ENCODE measurements at regions not wholly inside any gene's neighbourhood (a gene's known extent, or its start where the extent isn't known, plus 50 kb on each side); places are given as distances from the start of the nearest gene placed in this dataset.

DNA sequence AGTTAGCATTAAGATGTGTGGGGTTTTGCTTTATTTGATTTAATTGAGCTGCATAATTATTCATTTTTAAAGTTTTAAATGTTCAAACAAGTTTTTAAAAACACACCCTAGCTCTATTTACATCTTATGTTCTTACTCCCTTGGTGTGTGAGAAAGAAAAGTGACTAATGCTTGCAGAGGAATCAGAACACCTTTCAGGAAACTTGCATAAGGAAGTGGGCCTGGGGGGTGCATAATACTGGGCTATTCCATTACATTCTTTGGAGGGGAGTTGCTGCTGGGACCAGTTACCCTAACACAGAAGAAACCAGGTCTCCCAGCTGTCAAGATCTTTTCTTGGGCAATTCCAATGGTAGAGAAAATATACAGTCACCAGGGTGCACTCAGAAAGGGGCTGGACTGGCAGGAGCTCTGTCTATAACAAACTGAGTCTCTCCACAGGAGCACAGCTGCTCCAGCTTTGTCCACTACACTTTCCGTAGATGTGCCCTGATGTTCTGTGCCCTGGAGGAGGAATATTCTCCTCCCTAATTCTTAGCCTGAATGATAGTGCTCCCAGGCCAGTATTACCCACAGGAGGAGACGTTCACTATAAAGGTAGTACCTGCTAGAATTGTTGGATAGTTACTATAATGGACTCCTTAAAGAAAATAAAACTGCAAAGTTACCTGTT is 304.2 kb downstream of the CDC14C start:
- TF ChIP-seq, protein P1, sequence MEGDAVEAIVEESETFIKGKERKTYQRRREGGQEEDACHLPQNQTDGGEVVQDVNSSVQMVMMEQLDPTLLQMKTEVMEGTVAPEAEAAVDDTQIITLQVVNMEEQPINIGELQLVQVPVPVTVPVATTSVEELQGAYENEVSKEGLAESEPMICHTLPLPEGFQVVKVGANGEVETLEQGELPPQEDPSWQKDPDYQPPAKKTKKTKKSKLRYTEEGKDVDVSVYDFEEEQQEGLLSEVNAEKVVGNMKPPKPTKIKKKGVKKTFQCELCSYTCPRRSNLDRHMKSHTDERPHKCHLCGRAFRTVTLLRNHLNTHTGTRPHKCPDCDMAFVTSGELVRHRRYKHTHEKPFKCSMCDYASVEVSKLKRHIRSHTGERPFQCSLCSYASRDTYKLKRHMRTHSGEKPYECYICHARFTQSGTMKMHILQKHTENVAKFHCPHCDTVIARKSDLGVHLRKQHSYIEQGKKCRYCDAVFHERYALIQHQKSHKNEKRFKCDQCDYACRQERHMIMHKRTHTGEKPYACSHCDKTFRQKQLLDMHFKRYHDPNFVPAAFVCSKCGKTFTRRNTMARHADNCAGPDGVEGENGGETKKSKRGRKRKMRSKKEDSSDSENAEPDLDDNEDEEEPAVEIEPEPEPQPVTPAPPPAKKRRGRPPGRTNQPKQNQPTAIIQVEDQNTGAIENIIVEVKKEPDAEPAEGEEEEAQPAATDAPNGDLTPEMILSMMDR (IDR thresholded peaks at IDR 0.05; ENCODE audit: insufficient read depth, low read length): no peak
- no peak overlapping the region for H3K4me3 ChIP-seq (ENCODE audit: low read depth, low read length)
- no peak for DNase-seq (ENCODE audit: low read depth)

DNA sequence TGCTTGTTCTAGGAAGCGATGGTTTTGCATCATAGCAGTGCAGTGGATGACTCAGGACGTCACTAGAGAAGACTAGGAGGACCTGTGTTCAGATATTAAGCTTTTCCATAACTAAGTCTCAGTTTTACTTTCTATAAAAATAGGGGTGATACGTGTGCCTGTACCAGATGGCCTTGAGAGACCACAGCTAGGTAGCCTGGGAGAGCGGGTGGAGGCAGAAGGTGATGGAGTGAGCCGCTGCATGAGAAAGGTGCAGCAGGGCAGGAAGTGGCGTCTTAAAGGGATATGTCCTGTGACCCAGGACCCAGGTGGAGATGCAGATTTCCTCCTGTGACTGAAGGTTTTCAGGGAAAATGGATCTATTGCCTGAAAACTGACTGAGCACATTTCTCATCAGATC is 304.9 kb downstream of the CDC14C start:
- TF ChIP-seq, protein P1 (IDR thresholded peaks at IDR 0.05; ENCODE audit: insufficient read depth, low read length): no peak
- DNase-seq (ENCODE audit: low read depth): no peak
- no peak overlapping the region for H3K4me3 ChIP-seq (ENCODE audit: low read depth, low read length)

DNA sequence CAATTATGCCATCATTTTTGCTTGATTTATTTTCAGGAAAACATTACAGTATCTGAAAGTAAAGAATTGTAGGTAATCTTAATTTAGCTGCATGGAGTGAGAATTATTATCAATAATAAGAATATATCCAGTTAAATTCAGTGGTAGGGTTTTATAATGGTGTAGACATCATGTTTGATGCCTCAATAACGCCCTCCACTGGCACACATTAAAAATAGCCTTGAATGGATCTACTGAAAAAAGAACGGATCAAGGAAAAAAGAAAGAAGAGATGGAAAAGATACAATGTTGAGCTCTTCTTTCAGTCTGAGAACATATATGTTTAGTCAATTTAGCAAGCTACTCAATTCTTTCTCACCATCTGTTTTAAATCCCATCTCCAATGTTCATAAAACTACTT is 319.2 kb downstream of the CDC14C start:
- no peak for DNase-seq (ENCODE audit: low read depth)
- TF ChIP-seq, protein P1 (IDR thresholded peaks at IDR 0.05; ENCODE audit: insufficient read depth, low read length): no peak
- H3K4me3 ChIP-seq (ENCODE audit: low read depth, low read length): no peak overlapping the region

DNA sequence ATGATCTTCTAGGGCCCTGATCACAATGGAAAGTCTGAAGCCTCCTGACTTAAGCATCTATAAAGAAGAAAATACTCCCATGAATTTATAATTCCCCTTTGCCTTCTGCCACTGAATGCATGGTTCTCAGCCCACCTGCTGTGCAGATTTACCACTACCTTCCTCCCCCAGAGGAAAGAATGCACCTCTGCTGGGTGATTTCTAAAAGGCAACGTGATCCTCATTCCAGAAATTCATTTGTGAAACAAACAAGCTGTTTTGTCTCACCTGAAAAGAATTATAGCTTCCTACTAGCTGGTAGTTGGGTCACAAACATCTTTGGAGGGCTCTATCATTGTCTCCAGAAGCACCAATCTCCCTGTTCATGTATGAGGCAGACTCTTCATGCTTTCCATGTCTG is 320.2 kb downstream of the CDC14C start:
- no peak overlapping the region for H3K4me3 ChIP-seq (ENCODE audit: low read depth, low read length)
- DNase-seq (ENCODE audit: low read depth): no peak
- TF ChIP-seq, protein P1 (IDR thresholded peaks at IDR 0.05; ENCODE audit: insufficient read depth, low read length): no peak

DNA sequence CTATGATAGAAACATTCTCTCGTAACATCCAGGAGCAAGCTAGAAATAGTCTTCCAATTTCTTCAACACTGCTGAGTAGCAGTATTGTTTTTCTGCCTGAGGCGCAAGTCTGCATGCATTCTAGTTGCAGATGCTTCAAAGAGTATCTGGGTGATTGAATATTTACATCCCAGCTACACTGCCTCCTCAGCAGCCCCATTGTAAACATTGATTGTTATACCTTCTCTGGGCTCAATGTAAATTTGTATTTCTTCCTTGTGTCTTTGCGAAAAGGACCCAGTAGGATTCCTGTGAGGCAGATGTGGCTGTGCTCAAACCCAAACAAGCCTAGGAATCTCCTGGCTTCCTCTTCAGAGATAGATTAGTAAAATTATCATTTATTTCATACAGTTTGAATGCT is 320.7 kb downstream of the CDC14C start:
- TF ChIP-seq, protein P1 (IDR thresholded peaks at IDR 0.05; ENCODE audit: insufficient read depth, low read length): no peak
- H3K4me3 ChIP-seq (ENCODE audit: low read depth, low read length): no peak overlapping the region
- DNase-seq (ENCODE audit: low read depth): no peak

DNA sequence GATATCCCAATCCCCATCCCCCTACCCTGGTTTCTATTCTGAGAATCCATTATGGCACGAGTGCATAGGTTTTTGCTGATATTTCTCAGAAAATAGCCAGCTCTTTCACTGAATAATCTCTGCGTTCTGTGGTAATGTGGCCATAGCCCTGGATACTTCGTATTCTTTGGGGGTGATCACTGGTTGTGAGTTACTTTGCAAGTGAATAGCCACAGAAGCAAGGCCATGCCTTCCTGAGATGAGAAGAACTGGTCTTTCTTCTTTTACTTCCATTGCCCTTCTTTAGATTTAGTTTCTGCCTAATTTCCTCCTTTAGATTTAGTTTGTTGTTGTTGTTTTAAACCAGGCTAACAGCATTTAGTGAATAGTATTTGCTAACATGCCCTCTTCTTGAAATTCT is 323.4 kb downstream of the CDC14C start:
- H3K4me3 ChIP-seq (ENCODE audit: low read depth, low read length): no peak overlapping the region
- DNase-seq (ENCODE audit: low read depth): no peak

More for the DNA sequence above, 323.4 kb downstream of the CDC14C start:
- TF ChIP-seq, protein P1 (IDR thresholded peaks at IDR 0.05; ENCODE audit: insufficient read depth, low read length): no peak

Data from fibroblast of the aortic adventitia (primary cell).